Activated T-cell treated with anti-CD3 and anti-CD28 coated beads, Interleukin-2, amount 50 U/mL, for 24 hours (primary cell): ENCODE measurements at regions not wholly inside any gene's neighbourhood (a gene's known extent, or its start where the extent isn't known, plus 50 kb on each side); places are given as distances from the start of the nearest gene placed in this dataset.
"Not testable (repeated sequence)": the region's sequence is repeated elsewhere in the genome, so short reads cannot be mapped to it uniquely, and the experiment has no call there.

Experiments used
- DNase-seq: peaks from one replicate; pipeline ENCODE4 v3.0.0-alpha.2; 2020
- H3K27ac Mint-ChIP-seq: 2 replicates; pipeline ENCODE4 v1.8.0; 2020; ENCODE audit warnings: mild to moderate bottlenecking, mixed read lengths
- H3K27me3 Mint-ChIP-seq: 2 replicates; pipeline ENCODE4 v1.8.0; 2020; ENCODE audit warnings: mixed read lengths
- H3K36me3 Mint-ChIP-seq: 2 replicates; pipeline ENCODE4 v1.8.0; 2020; ENCODE audit warnings: low read depth, mixed read lengths
- H3K4me1 Mint-ChIP-seq: 2 replicates; pipeline ENCODE4 v1.8.0; 2020; ENCODE audit warnings: low read depth, mixed read lengths
- H3K4me3 Mint-ChIP-seq: 2 replicates; pipeline ENCODE4 v1.8.0; 2020; ENCODE audit warnings: mild to moderate bottlenecking, moderate library complexity, mixed read lengths
- H3K9me3 Mint-ChIP-seq: 2 replicates; pipeline ENCODE4 v1.8.0; 2020; ENCODE audit warnings: mixed read lengths

GRCh38 chr7:50251765-50252164, 52.8 kb upstream of the IKZF1 start:
- peaks cover 22% of the 10 kb centered on the region for H3K4me1 Mint-ChIP-seq
- no peak for DNase-seq
- no peak overlapping the region for H3K27ac Mint-ChIP-seq

GRCh38 chr7:50246551-50246950, 58.0 kb upstream of the IKZF1 start:
- no peak overlapping the region for H3K4me3 Mint-ChIP-seq
- DNase-seq, result no peak
- peaks cover 10% of the 10 kb centered on the region for H3K4me1 Mint-ChIP-seq
- H3K9me3 Mint-ChIP-seq, result peaks cover 17% of the 10 kb centered on the region
- no peak overlapping the region for H3K27ac Mint-ChIP-seq
- H3K36me3 Mint-ChIP-seq, result peaks cover 13% of the 10 kb centered on the region
- no peaks in the 10 kb centered on the region for H3K27me3 Mint-ChIP-seq

More at GRCh38 chr7:50251765-50252164, 52.8 kb upstream of the IKZF1 start:
- Mint-ChIP-seq H3K27me3 (no peaks in the 10 kb centered on the region), H3K36me3 (peaks cover 2% of the 10 kb centered on the region), H3K9me3 (peaks cover 4% of the 10 kb centered on the region), H3K4me3 (no peak overlapping the region)

GRCh38 chr7:50242111-50242510, 62.4 kb upstream of the IKZF1 start:
- Mint-ChIP-seq H3K9me3 (peaks cover 25% of the 10 kb centered on the region), H3K36me3 (peaks cover 14% of the 10 kb centered on the region), H3K4me1 (peaks cover 18% of the 10 kb centered on the region)
- not testable (repeated sequence) for H3K27ac Mint-ChIP-seq, H3K4me3 Mint-ChIP-seq, H3K27me3 Mint-ChIP-seq, DNase-seq

GRCh38 chr7:50240699-50241098, 63.8 kb upstream of the IKZF1 start:
- H3K27me3 Mint-ChIP-seq, H3K4me3 Mint-ChIP-seq, H3K27ac Mint-ChIP-seq, H3K36me3 Mint-ChIP-seq, DNase-seq: not testable (repeated sequence)
- H3K4me1 Mint-ChIP-seq, result peaks cover 25% of the 10 kb centered on the region
- peaks cover 19% of the 10 kb centered on the region for H3K9me3 Mint-ChIP-seq

GRCh38 chr7:50229964-50230363, 74.6 kb upstream of the IKZF1 start:
- Mint-ChIP-seq H3K4me1 (peaks cover 46% of the 10 kb centered on the region), H3K9me3 (peaks cover 15% of the 10 kb centered on the region), H3K27me3 (no peaks in the 10 kb centered on the region), H3K36me3 (peaks cover 12% of the 10 kb centered on the region), H3K27ac (no peak overlapping the region), H3K4me3 (no peak overlapping the region)
- no peak for DNase-seq

- peaks cover 18% of the 10 kb centered on the region for H3K36me3 Mint-ChIP-seq
- no peaks in the 10 kb centered on the region for H3K27me3 Mint-ChIP-seq
- H3K27ac Mint-ChIP-seq, result peak overlapping the region; percentile 76
- H3K4me3 Mint-ChIP-seq, result peak overlapping the region; percentile 41
- no peak for DNase-seq
- peaks cover 17% of the 10 kb centered on the region for H3K9me3 Mint-ChIP-seq
- H3K4me1 Mint-ChIP-seq, result peaks cover 46% of the 10 kb centered on the region
Measured at GRCh38 chr7:50228148-50228547, 76.4 kb upstream of the IKZF1 start.

- Mint-ChIP-seq H3K27me3 (no peaks in the 10 kb centered on the region), H3K4me1 (peaks cover 46% of the 10 kb centered on the region), H3K9me3 (peaks cover 17% of the 10 kb centered on the region), H3K27ac (peak overlapping the region; percentile 76), H3K4me3 (peak overlapping the region; percentile 41), H3K36me3 (peaks cover 18% of the 10 kb centered on the region)
- no peak for DNase-seq
Measured at GRCh38 chr7:50227726-50228125, 76.8 kb upstream of the IKZF1 start.

- DNase-seq, result peak; percentile 45
- Mint-ChIP-seq H3K9me3 (peaks cover 18% of the 10 kb centered on the region), H3K4me3 (peak overlapping the region; percentile 41), H3K4me1 (peaks cover 46% of the 10 kb centered on the region), H3K36me3 (peaks cover 22% of the 10 kb centered on the region), H3K27ac (peak overlapping the region; percentile 76), H3K27me3 (no peaks in the 10 kb centered on the region)
Measured at GRCh38 chr7:50226669-50227068, 77.8 kb upstream of the IKZF1 start.

- H3K4me1 Mint-ChIP-seq, result peaks cover 46% of the 10 kb centered on the region
- peaks cover 25% of the 10 kb centered on the region for H3K36me3 Mint-ChIP-seq
- peaks cover 23% of the 10 kb centered on the region for H3K9me3 Mint-ChIP-seq
- peak overlapping the region; percentile 41 for H3K4me3 Mint-ChIP-seq
- no peak for DNase-seq
- no peaks in the 10 kb centered on the region for H3K27me3 Mint-ChIP-seq
- peak overlapping the region; percentile 76 for H3K27ac Mint-ChIP-seq
Measured at GRCh38 chr7:50226145-50226544, 78.4 kb upstream of the IKZF1 start.

GRCh38 chr7:50221433-50221832, 83.1 kb upstream of the IKZF1 start:
- Mint-ChIP-seq H3K27me3 (no peaks in the 10 kb centered on the region), H3K27ac (no peak overlapping the region), H3K4me1 (peaks cover 29% of the 10 kb centered on the region), H3K9me3 (peaks cover 13% of the 10 kb centered on the region), H3K4me3 (no peak overlapping the region), H3K36me3 (peaks cover 13% of the 10 kb centered on the region)
- DNase-seq, result no peak

GRCh38 chr7:50221028-50221427, 83.5 kb upstream of the IKZF1 start:
- Mint-ChIP-seq H3K36me3 (peaks cover 13% of the 10 kb centered on the region), H3K4me1 (peaks cover 29% of the 10 kb centered on the region), H3K4me3 (no peak overlapping the region), H3K27ac (no peak overlapping the region), H3K9me3 (peaks cover 13% of the 10 kb centered on the region), H3K27me3 (no peaks in the 10 kb centered on the region)
- no peak for DNase-seq

- H3K4me3 Mint-ChIP-seq, result no peak overlapping the region
- no peaks in the 10 kb centered on the region for H3K27me3 Mint-ChIP-seq
- H3K9me3 Mint-ChIP-seq, result peaks cover 13% of the 10 kb centered on the region
- H3K27ac Mint-ChIP-seq, result no peak overlapping the region
- peaks cover 13% of the 10 kb centered on the region for H3K36me3 Mint-ChIP-seq
- DNase-seq, result no peak
- H3K4me1 Mint-ChIP-seq, result peaks cover 27% of the 10 kb centered on the region
Measured at GRCh38 chr7:50220273-50220672, 84.2 kb upstream of the IKZF1 start.

GRCh38 chr7:50217821-50218281, 86.7 kb upstream of the IKZF1 start:
- Mint-ChIP-seq H3K4me1 (peaks cover 47% of the 10 kb centered on the region), H3K27ac (no peak overlapping the region), H3K4me3 (no peak overlapping the region), H3K27me3 (no peaks in the 10 kb centered on the region), H3K9me3 (peaks cover 11% of the 10 kb centered on the region), H3K36me3 (peaks cover 7% of the 10 kb centered on the region)
- DNase-seq, result no peak

GRCh38 chr7:50217401-50217800, 87.1 kb upstream of the IKZF1 start:
- no peak overlapping the region for H3K4me3 Mint-ChIP-seq
- peaks cover 10% of the 10 kb centered on the region for H3K9me3 Mint-ChIP-seq
- H3K27ac Mint-ChIP-seq, result no peak overlapping the region
- H3K4me1 Mint-ChIP-seq, result peaks cover 52% of the 10 kb centered on the region
- no peak for DNase-seq
- peaks cover 6% of the 10 kb centered on the region for H3K36me3 Mint-ChIP-seq
- no peaks in the 10 kb centered on the region for H3K27me3 Mint-ChIP-seq

GRCh38 chr7:50216626-50217025, 87.9 kb upstream of the IKZF1 start:
- Mint-ChIP-seq H3K4me1 (peaks cover 60% of the 10 kb centered on the region), H3K9me3 (peaks cover 9% of the 10 kb centered on the region), H3K27ac (no peak overlapping the region), H3K4me3 (no peak overlapping the region), H3K36me3 (peaks cover 3% of the 10 kb centered on the region), H3K27me3 (no peaks in the 10 kb centered on the region)
- no peak for DNase-seq

GRCh38 chr7:50214771-50215170, 89.7 kb upstream of the IKZF1 start:
- H3K4me1 Mint-ChIP-seq, result peaks cover 78% of the 10 kb centered on the region
- H3K27ac Mint-ChIP-seq, result no peak overlapping the region
- H3K4me3 Mint-ChIP-seq, result no peak overlapping the region
- no peaks in the 10 kb centered on the region for H3K36me3 Mint-ChIP-seq
- DNase-seq, result no peak
- H3K9me3 Mint-ChIP-seq, result no peaks in the 10 kb centered on the region
- H3K27me3 Mint-ChIP-seq, result no peaks in the 10 kb centered on the region
